OCI-LY1 (cell line): ENCODE measurements at regions not wholly inside any gene's neighbourhood (a gene's known extent, or its start where the extent isn't known, plus 50 kb on each side); places are given as distances from the start of the nearest gene placed in this dataset.

ENCODE experiments used
- CTCF ChIP-seq: fragments of 200-600 bp; sonication (generic), shearing (Covaris generic); IDR thresholded peaks from 2 replicates; pipeline ENCODE4 v1.5.1; 2017; ENCODE audit warnings: mild to moderate bottlenecking, antibody characterized with exemption, low read length, moderate library complexity, mixed read lengths
- EZH2 ChIP-seq: fragments of 200-600 bp; sonication (generic), shearing (Covaris generic); IDR thresholded peaks from 2 replicates; pipeline ENCODE4 v1.8.0; 2017; ENCODE audit warnings: borderline replicate concordance, mixed run types, mild to moderate bottlenecking, antibody characterized with exemption, low read length, moderate library complexity, mixed read lengths

- TF ChIP-seq EZH2: no peak
- TF ChIP-seq CTCF: no peak
Observed at GRCh38 chr5:116865651-116866050, 291.0 kb upstream of the SEMA6A start.
